Kidney (tissue), 13 donors: ENCODE measurements at regions not wholly inside any gene's neighbourhood (a gene's known extent, or its start where the extent isn't known, plus 50 kb on each side); places are given as distances from the start of the nearest gene placed in this dataset.

Source experiments
- DNase-seq, 5 donors: peaks; one replicate each; pipeline ENCODE4 v3.0.0-alpha.2; 2013 to 2020
- FAIRE-seq: peaks from 2 replicates; lab custom pipeline; 2012; peaks lifted over from hg19 to GRCh38; lab: Jason Lieb, UNC
- H3K27ac ChIP-seq, 2 donors: one replicate each; pipeline ENCODE4 v1.7.0; 2013; ENCODE audit warnings: low read depth in 2 of 2, low read length in 2 of 2, inconsistent platforms in 1 of 2
- H3K27me3 ChIP-seq: one replicate; pipeline ENCODE4 v1.7.1; 2013; ENCODE audit warnings: low read length, inconsistent platforms; ENCODE audit not compliant: control insufficient read depth, insufficient read depth
- H3K36me3 ChIP-seq, 3 donors: one replicate each; pipeline versions ENCODE4 v1.7.0 to v1.7.1; 2013; ENCODE audit warnings: low read length in 3 of 3, control low read depth in 1 of 3, inconsistent platforms in 1 of 3; ENCODE audit not compliant: insufficient read depth in 3 of 3, control insufficient read depth in 2 of 3
- H3K4me1 ChIP-seq, 3 donors: one replicate each; pipeline versions ENCODE4 v1.7.0 to v1.7.1; 2013; ENCODE audit warnings: low read length in 3 of 3, inconsistent platforms in 1 of 3, low read depth in 1 of 3; ENCODE audit not compliant: control insufficient read depth in 2 of 3, insufficient read depth in 2 of 3
- H3K4me3 ChIP-seq, 3 donors: one replicate each; pipeline versions ENCODE4 v1.7.0 to v1.8.1; 2013; ENCODE audit warnings: low read length in 3 of 3, control low read depth in 1 of 3, inconsistent platforms in 1 of 3
- H3K9ac ChIP-seq, 3 donors: one replicate each; pipeline versions ENCODE4 v1.7.0 to v1.7.1; 2013; ENCODE audit warnings: low read length in 3 of 3, control low read depth in 1 of 3, inconsistent platforms in 1 of 3
- H3K9me3 ChIP-seq, 3 donors: one replicate each; pipeline versions ENCODE4 v1.7.0 to v1.7.1; 2013; ENCODE audit warnings: low read length in 3 of 3, control low read depth in 1 of 3, inconsistent platforms in 1 of 3; ENCODE audit not compliant: control insufficient read depth in 2 of 3, insufficient read depth in 1 of 3
- CTCF ChIP-seq: IDR thresholded peaks from 3 replicates; pipeline ENCODE4 v1.5.1; 2012; ENCODE audit warnings: mild to moderate bottlenecking, moderate library complexity, borderline replicate concordance; ENCODE audit not compliant: insufficient read depth; ENCODE audit errors: extremely low read depth
- intact Hi-C: fragments of 100-400 bp; cut with DNase I; formaldehyde crosslinking; loops from one replicate; pipeline ENCODE4 v1.11.1; 2022
- donor health status: control.
- donor health status: control.
- donor health status: control.
- donor health status: control.
- donor health status: control.
- donor health status: DM: yes; HTN: yes; CAD: no.
- donor health status: Normal renal cell carcinoma (clear cell type).

- intact Hi-C loops, result no loop called here
- TF ChIP-seq CTCF, result no peak
- no peaks in the 10 kb centered on the region for H3K27me3 ChIP-seq
- H3K36me3 ChIP-seq, result no peaks in the 10 kb centered on the region
- peaks cover 0 to 3% (median 0%) of the 10 kb centered on the region in 3 donors for H3K4me1 ChIP-seq
- no peak overlapping the region for H3K4me3 ChIP-seq
- no peak for FAIRE-seq
- DNase-seq, result peak in 1 of 5 donors; percentile 19
- no peak overlapping the region for H3K9ac ChIP-seq
- H3K9me3 ChIP-seq, result no peaks in the 10 kb centered on the region
- no peak overlapping the region for H3K27ac ChIP-seq
These were observed 78.8 kb downstream of the VEGFA start for GRCh38 chr6:43848671-43849391.

- peak in 1 of 5 donors; percentile 34 for DNase-seq
- H3K9me3 ChIP-seq, result no peaks in the 10 kb centered on the region
- no peak overlapping the region for H3K9ac ChIP-seq
- no peaks in the 10 kb centered on the region for H3K36me3 ChIP-seq
- no peak overlapping the region for H3K4me3 ChIP-seq
- intact Hi-C loops, result no loop called here
- H3K27me3 ChIP-seq, result no peaks in the 10 kb centered on the region
- no peak for TF ChIP-seq CTCF
- H3K27ac ChIP-seq, result no peak overlapping the region
- no peak for FAIRE-seq
- H3K4me1 ChIP-seq, result peaks cover 0 to 3% (median 0%) of the 10 kb centered on the region in 3 donors
These were observed 78.0 kb downstream of the VEGFA start for GRCh38 chr6:43847741-43848630.

- H3K27ac ChIP-seq, result no peak overlapping the region
- no peak for TF ChIP-seq CTCF
- intact Hi-C loops, result no loop called here
- H3K4me3 ChIP-seq, result no peak overlapping the region
- peaks cover 0 to 3% (median 0%) of the 10 kb centered on the region in 3 donors for H3K4me1 ChIP-seq
- FAIRE-seq (no peak), DNase-seq (no peak)
- no peaks in the 10 kb centered on the region for H3K36me3 ChIP-seq
- no peak overlapping the region for H3K9ac ChIP-seq
- no peaks in the 10 kb centered on the region for H3K27me3 ChIP-seq
- H3K9me3 ChIP-seq, result no peaks in the 10 kb centered on the region
These were observed 76.5 kb downstream of the VEGFA start for GRCh38 chr6:43846556-43846955.
